Peyer's patch (tissue), 4 donors: ENCODE measurements at regions not wholly inside any gene's neighbourhood (a gene's known extent, or its start where the extent isn't known, plus 50 kb on each side); places are given as distances from the start of the nearest gene placed in this dataset.

ENCODE experiments used
- CTCF ChIP-seq, 6 experiments: fragments of 450-650 bp in 4 of 6; fragments of 200-600 bp in 2 of 6; sonication (generic) in 1 of 6; IDR thresholded peaks; one replicate each; pipeline ENCODE4 v1.5.1; 2017 to 2019; ENCODE audit warnings: antibody characterized with exemption in 6 of 6, mild to moderate bottlenecking in 3 of 6, moderate library complexity in 1 of 6
- POLR2A ChIP-seq, 2 donors: fragments of 450-650 bp; IDR thresholded peaks; one replicate each; pipeline ENCODE4 v1.5.1; 2017; ENCODE audit warnings: antibody characterized with exemption in 2 of 2, mild to moderate bottlenecking in 2 of 2, moderate library complexity in 2 of 2

- TF ChIP-seq CTCF (IDR thresholded peaks at IDR 0.05), result no peak
- TF ChIP-seq POLR2A (IDR thresholded peaks at IDR 0.05), result no peak
Measured at GRCh38 chr4:136319789-136320464, 1212.4 kb downstream of the PCDH18 start.
